Body of pancreas (tissue), 4 donors: ENCODE measurements at regions not wholly inside any gene's neighbourhood (a gene's known extent, or its start where the extent isn't known, plus 50 kb on each side); places are given as distances from the start of the nearest gene placed in this dataset.

Experiments used
- ATAC-seq: fragments of 150-250 bp; one replicate; pipeline ENCODE4 v1.9.1; 2016
- DNase-seq, 4 donors: peaks; one replicate each; pipeline ENCODE4 v3.0.0-alpha.2; 2019
- H3K27ac ChIP-seq, 4 donors: fragments of 200-600 bp; sonication (generic); 1 replicate in 3 of 4; 2 replicates in 1 of 4; pipeline versions ENCODE4 v1.5.1 to v1.6.1; 2016 to 2019; ENCODE audit warnings: mild to moderate bottlenecking in 1 of 4, mixed read lengths in 1 of 4, moderate library complexity in 1 of 4
- H3K27me3 ChIP-seq, 2 donors: fragments of 200-600 bp; sonication (generic); one replicate each; pipeline ENCODE4 v1.6.0; 2016; ENCODE audit warnings: mild to moderate bottlenecking in 1 of 2
- H3K36me3 ChIP-seq, 2 donors: fragments of 200-600 bp; sonication (generic); replicated peaks in 1 of 2; 2 replicates each; pipeline ENCODE4 v1.5.1; 2016; ENCODE audit warnings: low read depth in 2 of 2; ENCODE audit not compliant: insufficient read depth in 1 of 2
- H3K4me1 ChIP-seq: fragments of 200-600 bp; sonication (generic); one replicate; pipeline ENCODE4 v1.6.0; 2016
- H3K4me3 ChIP-seq, 2 donors: fragments of 200-600 bp; sonication (generic); 1 replicate in 1 of 2; 2 replicates in 1 of 2; pipeline ENCODE4 v1.5.1; 2016 to 2019
- H3K9me3 ChIP-seq, 3 donors: fragments of 200-600 bp; sonication (generic); 1 replicate in 2 of 3; 2 replicates in 1 of 3; pipeline ENCODE4 v1.5.1; 2016
- POLR2A ChIP-seq, 3 donors: fragments of 450-650 bp; IDR thresholded peaks; one replicate each; pipeline ENCODE4 v1.6.1; 2016; ENCODE audit warnings: antibody characterized with exemption in 3 of 3, mild to moderate bottlenecking in 2 of 3
- WGBS, 2 donors: methylation state at CpG; one replicate each; pipeline ENCODE4 v1.1.5; 2017; 5-methylcytosine and 5-hydroxymethylcytosine counted together
- intact Hi-C: fragments of 100-400 bp; cut with DNase I; formaldehyde crosslinking; loops from one replicate; pipeline ENCODE4 v1.15.1; 2023
- TF ChIP-seq, protein P1 (sequence below), 7 experiments: fragments of 450-650 bp in 4 of 7; fragments of 200-600 bp in 3 of 7; sonication (generic) in 3 of 7; IDR thresholded peaks; one replicate each; pipeline ENCODE4 v1.5.1; 2016 to 2019; ENCODE audit warnings: antibody characterized with exemption in 7 of 7

DNA sequence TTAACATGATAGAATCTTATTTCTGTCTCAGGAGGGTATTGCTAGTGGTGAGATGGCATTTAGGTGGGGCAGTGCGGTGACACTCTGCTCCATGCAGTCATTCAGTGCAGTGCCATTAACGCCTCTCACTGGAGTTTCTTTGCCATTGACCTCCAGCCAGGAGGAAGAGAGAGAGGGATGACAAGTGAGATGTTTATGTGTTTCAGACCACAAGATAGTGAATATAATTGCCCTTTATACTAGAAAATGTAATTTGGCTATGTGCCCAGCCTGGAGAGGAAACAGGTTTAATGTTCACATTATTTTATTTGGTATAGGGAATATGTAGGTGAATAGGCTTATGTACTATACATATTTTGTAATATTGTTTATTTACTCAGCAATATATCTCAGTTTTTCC lies 84.5 kb downstream of the ZIC1 start:
- no peaks in the 10 kb centered on the region for H3K27me3 ChIP-seq
- no peaks in the 10 kb centered on the region for H3K36me3 ChIP-seq
- no peak overlapping the region for H3K4me3 ChIP-seq
- no peaks in the 10 kb centered on the region for H3K4me1 ChIP-seq
- H3K27ac ChIP-seq, result no peak overlapping the region
- ATAC-seq (no peak), DNase-seq (no peak)
- TF ChIP-seq, protein P1, sequence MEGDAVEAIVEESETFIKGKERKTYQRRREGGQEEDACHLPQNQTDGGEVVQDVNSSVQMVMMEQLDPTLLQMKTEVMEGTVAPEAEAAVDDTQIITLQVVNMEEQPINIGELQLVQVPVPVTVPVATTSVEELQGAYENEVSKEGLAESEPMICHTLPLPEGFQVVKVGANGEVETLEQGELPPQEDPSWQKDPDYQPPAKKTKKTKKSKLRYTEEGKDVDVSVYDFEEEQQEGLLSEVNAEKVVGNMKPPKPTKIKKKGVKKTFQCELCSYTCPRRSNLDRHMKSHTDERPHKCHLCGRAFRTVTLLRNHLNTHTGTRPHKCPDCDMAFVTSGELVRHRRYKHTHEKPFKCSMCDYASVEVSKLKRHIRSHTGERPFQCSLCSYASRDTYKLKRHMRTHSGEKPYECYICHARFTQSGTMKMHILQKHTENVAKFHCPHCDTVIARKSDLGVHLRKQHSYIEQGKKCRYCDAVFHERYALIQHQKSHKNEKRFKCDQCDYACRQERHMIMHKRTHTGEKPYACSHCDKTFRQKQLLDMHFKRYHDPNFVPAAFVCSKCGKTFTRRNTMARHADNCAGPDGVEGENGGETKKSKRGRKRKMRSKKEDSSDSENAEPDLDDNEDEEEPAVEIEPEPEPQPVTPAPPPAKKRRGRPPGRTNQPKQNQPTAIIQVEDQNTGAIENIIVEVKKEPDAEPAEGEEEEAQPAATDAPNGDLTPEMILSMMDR (IDR thresholded peaks at IDR 0.05), result no peak
- no peak for TF ChIP-seq POLR2A (IDR thresholded peaks at IDR 0.05)
- H3K9me3 ChIP-seq, result no peaks in the 10 kb centered on the region
- intact Hi-C loops, result no loop called here
- 69% methylated on average over 2 of the region's 2 CpGs for WGBS, 2 donors

DNA sequence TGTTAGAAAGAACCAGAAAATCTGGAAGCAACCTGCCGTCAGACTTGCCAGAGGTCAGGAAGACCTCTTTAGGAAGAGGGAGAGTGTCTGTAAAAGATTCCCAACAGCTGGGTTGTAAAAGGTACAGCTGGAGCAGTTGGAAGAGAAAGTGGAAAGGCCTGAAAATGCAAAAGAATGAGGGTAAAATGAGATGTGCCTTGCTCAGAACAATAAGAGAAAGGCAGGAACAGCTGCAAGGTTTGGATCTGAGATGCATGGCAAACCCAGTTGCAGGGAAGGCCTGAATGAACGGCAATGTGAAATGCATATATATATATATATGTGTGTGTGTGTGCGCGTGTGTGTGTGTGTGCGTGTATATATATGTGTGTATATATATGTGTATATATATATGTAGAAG lies 88.1 kb downstream of the ZIC1 start:
- no peak for ATAC-seq
- no peak for DNase-seq
- Histone ChIP-seq H3K27ac (no peak overlapping the region), H3K4me1 (no peaks in the 10 kb centered on the region), H3K27me3 (no peaks in the 10 kb centered on the region), H3K9me3 (no peaks in the 10 kb centered on the region), H3K4me3 (no peak overlapping the region), H3K36me3 (no peaks in the 10 kb centered on the region)
- 62 to 87% methylated on average over 5 of the region's 5 CpGs for WGBS, 2 donors
- TF ChIP-seq, protein P1 (IDR thresholded peaks at IDR 0.05), result no peak
- TF ChIP-seq POLR2A (IDR thresholded peaks at IDR 0.05), result no peak
- intact Hi-C loops, result no loop called here

DNA sequence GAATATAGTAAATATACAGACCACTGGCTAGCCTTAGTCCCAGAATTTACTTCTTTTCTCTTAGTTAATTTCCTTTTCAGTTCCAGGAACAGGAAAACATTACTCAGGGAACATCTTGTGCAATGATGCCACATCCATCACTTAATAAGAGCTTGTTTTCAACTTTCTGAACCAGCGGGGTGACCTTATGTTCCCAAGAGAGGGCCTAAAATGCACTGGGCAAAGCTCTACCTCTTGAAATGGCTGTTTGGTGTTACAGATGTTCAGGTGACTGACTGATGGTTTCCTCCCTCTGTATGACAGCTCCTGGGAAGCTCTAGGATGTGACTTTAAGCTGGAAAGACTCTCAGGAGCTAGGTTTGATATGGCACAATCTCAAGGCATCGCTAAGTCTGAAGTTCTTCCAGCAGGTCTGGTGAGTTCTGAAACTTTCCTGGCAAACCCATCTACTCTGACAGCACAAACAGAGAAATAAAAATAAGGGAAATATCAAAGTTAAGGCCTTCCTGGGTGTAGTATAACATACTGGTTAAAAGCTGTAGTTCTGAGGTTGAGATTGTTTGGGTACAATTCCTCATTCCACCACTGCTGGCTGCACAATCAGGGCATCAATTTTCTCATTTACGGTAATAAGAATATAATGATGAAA lies 98.6 kb downstream of the ZIC1 start:
- no peaks in the 10 kb centered on the region for H3K27me3 ChIP-seq
- no peak overlapping the region for H3K4me3 ChIP-seq
- intact Hi-C loops, result no loop called here
- no peaks in the 10 kb centered on the region for H3K9me3 ChIP-seq
- no peak overlapping the region for H3K27ac ChIP-seq
- TF ChIP-seq POLR2A (IDR thresholded peaks at IDR 0.05), result no peak
- TF ChIP-seq, protein P1 (IDR thresholded peaks at IDR 0.05), result no peak
- H3K4me1 ChIP-seq, result no peaks in the 10 kb centered on the region
- H3K36me3 ChIP-seq, result no peaks in the 10 kb centered on the region
- no peak for ATAC-seq
- 72 to 78% methylated on average over 3 of the region's 3 CpGs for WGBS, 2 donors
- DNase-seq, result no peak

DNA sequence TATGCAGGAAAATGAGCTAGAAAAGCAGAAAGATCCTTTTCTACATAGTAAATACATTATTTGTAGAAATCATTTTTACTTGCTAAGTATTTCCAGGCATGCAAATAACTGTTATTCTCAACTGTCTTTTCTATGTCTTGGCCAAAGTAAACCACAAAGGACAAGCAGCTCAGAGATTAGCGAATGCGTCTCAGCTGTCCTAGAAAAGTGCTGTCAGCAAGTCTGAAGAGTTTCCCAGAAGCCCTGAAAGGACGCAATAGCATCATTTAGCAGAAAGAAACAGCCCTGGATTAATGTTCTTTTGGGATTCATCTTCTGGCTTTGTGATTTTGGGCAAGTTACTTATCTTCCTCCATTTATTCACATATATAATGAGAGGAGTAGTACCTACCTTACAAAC lies 100.3 kb downstream of the ZIC1 start:
- no peak overlapping the region for H3K4me3 ChIP-seq
- TF ChIP-seq, protein P1 (IDR thresholded peaks at IDR 0.05), result no peak
- no peak for TF ChIP-seq POLR2A (IDR thresholded peaks at IDR 0.05)
- 63 to 74% methylated on average over 3 of the region's 3 CpGs for WGBS, 2 donors
- H3K27ac ChIP-seq, result no peak overlapping the region
- DNase-seq (no peak), ATAC-seq (no peak)
- no peaks in the 10 kb centered on the region for H3K9me3 ChIP-seq
- H3K36me3 ChIP-seq, result no peaks in the 10 kb centered on the region
- no peaks in the 10 kb centered on the region for H3K4me1 ChIP-seq
- H3K27me3 ChIP-seq, result no peaks in the 10 kb centered on the region
- intact Hi-C loops, result no loop called here

DNA sequence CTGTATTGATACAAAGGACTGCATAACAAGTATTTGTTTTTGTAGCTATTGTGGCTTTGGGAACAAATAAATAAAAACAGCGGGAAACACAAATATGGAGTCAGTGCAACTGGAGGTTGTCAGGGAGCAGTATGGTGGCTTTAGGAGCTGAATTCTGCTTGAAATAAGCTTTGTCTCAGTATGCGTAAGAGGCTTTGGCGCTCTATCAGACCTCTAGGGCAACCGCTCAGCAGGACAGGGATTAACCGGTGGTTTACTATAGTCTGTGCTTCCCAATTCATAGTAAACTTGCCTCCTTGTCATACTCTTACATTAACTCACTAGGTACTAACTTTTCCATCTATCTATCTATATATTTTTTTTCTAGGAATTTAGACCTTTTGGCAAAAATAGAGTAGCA lies 104.6 kb downstream of the ZIC1 start:
- intact Hi-C loops, result no loop called here
- Histone ChIP-seq H3K4me1 (no peaks in the 10 kb centered on the region), H3K4me3 (no peak overlapping the region), H3K9me3 (no peaks in the 10 kb centered on the region), H3K27ac (no peak overlapping the region), H3K27me3 (no peaks in the 10 kb centered on the region), H3K36me3 (no peaks in the 10 kb centered on the region)
- ATAC-seq (no peak), DNase-seq (no peak)
- 53 to 65% methylated on average over 5 of the region's 5 CpGs for WGBS, 2 donors
- TF ChIP-seq, protein P1 (IDR thresholded peaks at IDR 0.05), result no peak
- TF ChIP-seq POLR2A (IDR thresholded peaks at IDR 0.05), result no peak
